IMR-90 (cell line): ENCODE measurements at regions not wholly inside any gene's neighbourhood (a gene's known extent, or its start where the extent isn't known, plus 50 kb on each side); places are given as distances from the start of the nearest gene placed in this dataset.

ENCODE experiments used
- ATAC-seq: fragments of 200-7000 bp; cut with Tn5 transposase; 2 replicates; pipeline ENCODE4 v1.9.1; 2020; ENCODE audit warnings: low read depth, mild to moderate bottlenecking, moderate library complexity
- BruUV-seq: library from RNA; stranded (reverse); fragments of 400-500 nt; replicated peaks from 2 replicates; lab custom pipeline; 2021; lab: Mats Ljungman, UMichigan
- CTCF ChIA-PET: fragments of 300-600 bp; formaldehyde crosslinking; extraction: SDS; loops from one replicate; lab custom pipeline; 2021; ENCODE audit warnings: antibody characterized with exemption; lab: Yijun Ruan, JAX
- POLR2A ChIA-PET: fragments of 300-600 bp; sonication (Branson Sonifier 250); formaldehyde crosslinking; loops from one replicate; lab custom pipeline; 2022; ENCODE audit warnings: antibody characterized with exemption; ENCODE audit not compliant: unreplicated experiment; lab: Charles Lee
- DNase-seq: peaks from one replicate; pipeline ENCODE4 v3.0.0; 2013
- H2AFZ ChIP-seq: replicated peaks from 2 replicates; pipeline ENCODE3; 2013; ENCODE audit warnings: low read length, mild to moderate bottlenecking; ENCODE audit not compliant: poor library complexity
- H2AK5ac ChIP-seq: 2 replicates; pipeline ENCODE4 v1.6.1; 2013; ENCODE audit warnings: low read depth, low read length, inconsistent platforms
- H2AK9ac ChIP-seq: replicated peaks from 2 replicates; pipeline ENCODE3; 2013; ENCODE audit warnings: mild to moderate bottlenecking, low read depth, low read length, moderate library complexity; ENCODE audit not compliant: poor library complexity
- H2BK120ac ChIP-seq: 2 replicates; pipeline ENCODE4 v1.6.1; 2013; ENCODE audit warnings: low read depth, low read length, inconsistent platforms
- H2BK15ac ChIP-seq: 3 replicates; pipeline ENCODE4 v1.6.1; 2013; ENCODE audit warnings: low read depth, low read length, inconsistent platforms
- H2BK20ac ChIP-seq: 2 replicates; pipeline ENCODE4 v1.6.1; 2013; ENCODE audit warnings: low read depth, mild to moderate bottlenecking, inconsistent platforms, low read length, moderate library complexity
- H2BK5ac ChIP-seq: 2 replicates; pipeline ENCODE4 v1.6.1; 2013; ENCODE audit warnings: mild to moderate bottlenecking, low read depth, low read length, inconsistent platforms; ENCODE audit not compliant: poor library complexity, severe bottlenecking
- H3K14ac ChIP-seq: replicated peaks from 2 replicates; pipeline ENCODE4 v1.6.1; 2013; ENCODE audit warnings: low read depth, low read length, inconsistent platforms
- H3K18ac ChIP-seq: 2 replicates; pipeline ENCODE4 v1.6.1; 2013; ENCODE audit warnings: low read depth, low read length, control low read depth
- H3K23ac ChIP-seq: 2 replicates; pipeline ENCODE4 v1.6.1; 2013; ENCODE audit warnings: low read depth, low read length, inconsistent platforms
- H3K27ac ChIP-seq: 2 replicates; pipeline ENCODE4 v1.5.1; 2013; ENCODE audit warnings: mild to moderate bottlenecking, control low read depth, low read length; ENCODE audit not compliant: insufficient read depth
- H3K27me3 ChIP-seq: 2 replicates; pipeline ENCODE4 v1.6.1; 2013; ENCODE audit warnings: low read length; ENCODE audit not compliant: control insufficient read depth, insufficient read depth
- H3K36me3 ChIP-seq: 2 replicates; pipeline ENCODE4 v1.6.1; 2013; ENCODE audit warnings: low read length, mixed read lengths; ENCODE audit not compliant: control insufficient read depth, insufficient read depth
- H3K4ac ChIP-seq: 2 replicates; pipeline ENCODE4 v1.6.1; 2013; ENCODE audit warnings: low read depth, low read length, inconsistent platforms
- H3K4me1 ChIP-seq: 2 replicates; pipeline ENCODE4 v1.6.1; 2013; ENCODE audit warnings: low read length, mixed read lengths; ENCODE audit not compliant: control insufficient read depth, insufficient read depth
- H3K4me2 ChIP-seq: 2 replicates; pipeline ENCODE4 v1.6.1; 2013; ENCODE audit warnings: low read depth, mild to moderate bottlenecking, control low read depth, low read length, moderate library complexity
- H3K4me3 ChIP-seq: 2 replicates; pipeline ENCODE4 v1.5.1; 2013; ENCODE audit warnings: low read depth, mild to moderate bottlenecking, control low read depth, low read length, moderate library complexity; ENCODE audit not compliant: insufficient read depth
- H3K56ac ChIP-seq: 2 replicates; pipeline ENCODE4 v1.6.1; 2013; ENCODE audit warnings: low read length, inconsistent platforms; ENCODE audit not compliant: insufficient read depth; ENCODE audit errors: extremely low read depth
- H3K79me1 ChIP-seq, 2 experiments: 2 replicates each; pipeline ENCODE4 v1.6.1; 2013; ENCODE audit warnings: low read length in 2 of 2, inconsistent platforms in 1 of 2, low read depth in 1 of 2
- H3K9ac ChIP-seq: 2 replicates; pipeline ENCODE4 v1.6.1; 2013; ENCODE audit warnings: low read depth, low read length, control low read depth
- H3K9me1 ChIP-seq: 2 replicates; pipeline ENCODE4 v1.6.1; 2013; ENCODE audit warnings: low read length, inconsistent platforms; ENCODE audit not compliant: insufficient read depth
- H3K9me3 ChIP-seq: 2 replicates; pipeline ENCODE4 v1.6.1; 2013; ENCODE audit warnings: low read length; ENCODE audit not compliant: control insufficient read depth, insufficient read depth
- H4K20me1 ChIP-seq: 2 replicates; pipeline ENCODE4 v1.6.1; 2013; ENCODE audit warnings: low read length, inconsistent platforms; ENCODE audit not compliant: insufficient read depth
- H4K5ac ChIP-seq: 2 replicates; pipeline ENCODE4 v1.6.1; 2013; ENCODE audit warnings: mild to moderate bottlenecking, low read depth, low read length, control low read depth
- H4K8ac ChIP-seq, 2 experiments: 2 replicates each; pipeline ENCODE4 v1.6.1; 2013; ENCODE audit warnings: low read depth in 2 of 2, low read length in 2 of 2, control low read depth in 1 of 2, inconsistent platforms in 1 of 2
- H4K91ac ChIP-seq: 2 replicates; pipeline ENCODE4 v1.6.1; 2013; ENCODE audit warnings: low read depth, low read length, inconsistent platforms; ENCODE audit not compliant: insufficient read depth
- BHLHE40 ChIP-seq: fragments of 150-350 bp; IDR thresholded peaks from 2 replicates; pipeline ENCODE4 v1.6.1; 2016; ENCODE audit warnings: mild to moderate bottlenecking, low read depth, low read length
- CEBPB ChIP-seq: IDR thresholded peaks from 2 replicates; pipeline ENCODE4 v1.6.1; 2012; ENCODE audit warnings: low read depth, low read length, improper control_type of control experiment
- CHD1 ChIP-seq: IDR thresholded peaks from 2 replicates; pipeline ENCODE4 v1.6.1; 2012; ENCODE audit warnings: low read depth, low read length, improper control_type of control experiment
- FOS ChIP-seq: fragments of 150-350 bp; IDR thresholded peaks from 2 replicates; pipeline ENCODE4 v1.6.1; 2016; ENCODE audit warnings: low read depth, low read length
- MAFK ChIP-seq: IDR thresholded peaks from 2 replicates; pipeline ENCODE4 v1.6.1; 2012; ENCODE audit warnings: low read depth, low read length, improper control_type of control experiment
- MAZ ChIP-seq: IDR thresholded peaks from 2 replicates; pipeline ENCODE4 v1.6.1; 2012; ENCODE audit warnings: low read depth, mild to moderate bottlenecking, low read length, improper control_type of control experiment, moderate library complexity, borderline replicate concordance
- MXI1 ChIP-seq: IDR thresholded peaks from 2 replicates; pipeline ENCODE4 v1.6.1; 2012; ENCODE audit warnings: low read depth, mild to moderate bottlenecking, low read length, moderate library complexity, borderline replicate concordance
- POLR2A ChIP-seq: IDR thresholded peaks from 2 replicates; pipeline ENCODE4 v1.6.1; 2012; ENCODE audit warnings: mild to moderate bottlenecking, low read depth, low read length
- RAD21 ChIP-seq: IDR thresholded peaks from 2 replicates; pipeline ENCODE4 v1.6.1; 2012; ENCODE audit warnings: low read length, improper control_type of control experiment
- RCOR1 ChIP-seq: IDR thresholded peaks from 2 replicates; pipeline ENCODE4 v1.6.1; 2012; ENCODE audit warnings: mild to moderate bottlenecking, low read length, improper control_type of control experiment; ENCODE audit not compliant: insufficient replicate concordance
- RFX5 ChIP-seq: IDR thresholded peaks from 2 replicates; pipeline ENCODE4 v1.8.0; 2012; ENCODE audit warnings: low read depth, mild to moderate bottlenecking, low read length, moderate library complexity
- SMC3 ChIP-seq: fragments of 150-350 bp; IDR thresholded peaks from 2 replicates; pipeline ENCODE4 v1.6.1; 2016; ENCODE audit warnings: low read depth, mild to moderate bottlenecking, antibody characterized with exemption, low read length, moderate library complexity
- USF2 ChIP-seq: fragments of 150-350 bp; IDR thresholded peaks from 2 replicates; pipeline ENCODE4 v1.6.1; 2017; ENCODE audit warnings: mild to moderate bottlenecking, antibody characterized with exemption, low read length, low read depth
- WGBS, 2 experiments: methylation state at CpG; one replicate each; pipeline versions ENCODE4 v1.1.5 to v1.1.7; 2013; ENCODE audit warnings: missing lambda C conversion rate in 2 of 2; ENCODE audit not compliant: insufficient read length in 1 of 2; ENCODE audit errors: extremely low coverage in 2 of 2; 5-methylcytosine and 5-hydroxymethylcytosine counted together
- dilution Hi-C: fragments of 300-500 bp; cut with HindIII; formaldehyde crosslinking; loops from one replicate; pipeline ENCODE4 v1.14.3; 2018; ENCODE audit warnings: low sequenced_read_pairs; ENCODE audit not compliant: unreplicated experiment
- in situ Hi-C: fragments of 300-500 bp; cut with MboI; formaldehyde crosslinking; loops from 3 replicates; pipeline ENCODE4 v1.14.3; 2019; ENCODE audit warnings: low sequenced_read_pairs, inconsistent platforms, mixed read lengths
- intact Hi-C: fragments of 100-400 bp; cut with micrococcal nuclease; formaldehyde crosslinking; loops from 2 replicates; pipeline ENCODE4 v1.10.0; 2022
- TF ChIP-seq, protein P1 (sequence below): fragments of 150-350 bp; IDR thresholded peaks from 2 replicates; pipeline ENCODE4 v1.6.1; 2016; ENCODE audit warnings: low read depth, mild to moderate bottlenecking, low read length, moderate library complexity, borderline replicate concordance

DNA sequence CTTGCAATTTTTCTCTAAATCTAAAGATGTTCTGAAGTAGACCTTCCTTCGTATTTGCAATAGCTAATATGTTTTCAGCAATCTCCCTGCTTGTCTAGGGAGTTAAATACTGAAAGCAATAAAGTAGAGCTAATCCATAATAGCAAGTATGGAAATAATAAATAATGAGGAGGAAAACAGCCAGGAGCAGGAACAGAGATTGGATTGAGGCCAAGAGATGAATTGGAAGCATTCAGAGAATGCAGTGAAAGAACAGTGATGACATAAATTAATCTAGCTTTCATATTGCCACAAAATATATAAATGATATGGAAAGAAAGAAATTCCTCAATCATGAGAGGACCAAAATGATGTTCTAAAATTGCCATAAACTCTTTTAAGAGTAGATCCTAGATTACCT lies 679.7 kb downstream of the METTL4 start:
- POLR2A ChIA-PET = no interaction called here
- H2AK9ac ChIP-seq = no peak overlapping the region
- intact Hi-C loops = no loop called here

More for the DNA sequence above, 679.7 kb downstream of the METTL4 start:
- in situ Hi-C loops (no loop called here), dilution Hi-C loops (no loop called here)
- no peak for DNase-seq
- H3K9ac ChIP-seq = no peak overlapping the region
- no peaks in the 10 kb centered on the region for H3K79me1 ChIP-seq
- no peak overlapping the region for H3K4me3 ChIP-seq
- H3K23ac ChIP-seq = no peak overlapping the region
- H2BK15ac ChIP-seq = no peak overlapping the region
- no peak overlapping the region for H3K27ac ChIP-seq
- H2AFZ ChIP-seq = no peak overlapping the region
- no peak overlapping the region for H3K14ac ChIP-seq
- TF ChIP-seq FOS = no peak
- no peak for TF ChIP-seq RFX5
- TF ChIP-seq MAZ = no peak
- no peak for TF ChIP-seq SMC3
- TF ChIP-seq CHD1 = no peak
- TF ChIP-seq MAFK = no peak
- TF ChIP-seq BHLHE40 = no peak
- TF ChIP-seq RCOR1 = no peak
- no peak for TF ChIP-seq RAD21
- no peak for TF ChIP-seq USF2
- TF ChIP-seq CEBPB = no peak
- TF ChIP-seq POLR2A = no peak
- TF ChIP-seq, protein P1, sequence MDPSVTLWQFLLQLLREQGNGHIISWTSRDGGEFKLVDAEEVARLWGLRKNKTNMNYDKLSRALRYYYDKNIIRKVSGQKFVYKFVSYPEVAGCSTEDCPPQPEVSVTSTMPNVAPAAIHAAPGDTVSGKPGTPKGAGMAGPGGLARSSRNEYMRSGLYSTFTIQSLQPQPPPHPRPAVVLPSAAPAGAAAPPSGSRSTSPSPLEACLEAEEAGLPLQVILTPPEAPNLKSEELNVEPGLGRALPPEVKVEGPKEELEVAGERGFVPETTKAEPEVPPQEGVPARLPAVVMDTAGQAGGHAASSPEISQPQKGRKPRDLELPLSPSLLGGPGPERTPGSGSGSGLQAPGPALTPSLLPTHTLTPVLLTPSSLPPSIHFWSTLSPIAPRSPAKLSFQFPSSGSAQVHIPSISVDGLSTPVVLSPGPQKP = no peak
- no peak for TF ChIP-seq MXI1
- H2AK5ac ChIP-seq = no peak overlapping the region
- H3K4ac ChIP-seq = no peak overlapping the region
- H2BK5ac ChIP-seq = no peak overlapping the region
- no CpG with 5 or more reads among the region's 1 CpG for WGBS, 2 experiments
- no peaks in the 10 kb centered on the region for H3K27me3 ChIP-seq
- H4K8ac ChIP-seq = no peak overlapping the region
- no peaks in the 10 kb centered on the region for H4K20me1 ChIP-seq
- no peaks in the 10 kb centered on the region for H3K4me1 ChIP-seq
- H2BK20ac ChIP-seq = no peak overlapping the region
- peaks cover 4% of the 10 kb centered on the region for H3K9me3 ChIP-seq
- H2BK120ac ChIP-seq = no peak overlapping the region
- no peak overlapping the region for H4K91ac ChIP-seq
- H3K36me3 ChIP-seq = no peaks in the 10 kb centered on the region
- no peak overlapping the region for H3K18ac ChIP-seq
- no TSS peak for BruUV-seq
- no peak overlapping the region for H4K5ac ChIP-seq
- ATAC-seq = no peak
- no peak overlapping the region for H3K56ac ChIP-seq
- H3K4me2 ChIP-seq = no peak overlapping the region
- CTCF ChIA-PET = no interaction called here
- no peaks in the 10 kb centered on the region for H3K9me1 ChIP-seq
